ENCODE measurements at regions not wholly inside any gene's neighbourhood (a gene's known extent, or its start where the extent isn't known, plus 50 kb on each side); places are given as distances from the start of the nearest gene placed in this dataset.

DNA sequence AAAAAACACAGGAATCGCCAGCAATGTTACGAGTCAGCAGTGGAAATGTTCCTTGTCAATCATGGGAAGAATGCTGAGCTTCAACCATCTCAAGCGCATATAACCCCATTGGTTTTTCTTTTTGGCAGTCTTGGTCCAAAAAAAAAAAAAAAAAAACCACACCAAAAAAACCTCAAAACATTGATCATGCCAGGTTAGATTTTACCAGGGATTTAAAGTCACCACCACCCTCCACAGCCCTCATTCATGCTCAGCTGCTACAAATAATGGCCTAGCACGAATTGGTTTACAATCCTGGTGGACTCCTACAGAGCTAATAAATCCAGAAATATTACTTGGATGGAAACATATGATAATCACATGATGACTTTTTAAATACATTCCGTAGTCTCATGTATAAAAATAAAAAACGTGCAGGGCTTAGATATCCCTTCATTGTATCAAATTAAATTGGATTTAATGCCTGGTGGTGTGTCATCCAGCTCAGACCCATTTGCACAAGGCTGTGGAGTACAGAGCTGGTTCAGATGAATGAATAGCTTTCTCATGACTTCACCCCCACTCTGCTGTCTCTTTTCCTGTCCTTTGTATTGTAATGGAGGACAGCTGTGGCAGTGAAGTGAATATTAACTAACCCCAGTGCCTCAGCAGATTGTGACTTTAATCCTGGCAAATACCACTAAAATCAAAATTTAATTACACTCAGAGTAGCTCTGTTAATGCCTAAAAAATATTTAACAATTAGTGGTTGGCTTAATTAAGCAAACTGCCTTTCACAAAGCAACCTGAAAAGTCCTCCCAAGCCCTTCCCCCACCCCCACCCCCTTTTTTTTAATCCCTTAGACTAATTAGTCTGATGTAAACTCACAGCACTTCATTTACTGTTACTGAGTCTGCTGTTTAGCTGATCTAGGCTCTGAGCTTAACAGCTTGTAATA, 626.5 kb upstream of the ZNF608 start:
- TF ChIP-seq, protein P1, sequence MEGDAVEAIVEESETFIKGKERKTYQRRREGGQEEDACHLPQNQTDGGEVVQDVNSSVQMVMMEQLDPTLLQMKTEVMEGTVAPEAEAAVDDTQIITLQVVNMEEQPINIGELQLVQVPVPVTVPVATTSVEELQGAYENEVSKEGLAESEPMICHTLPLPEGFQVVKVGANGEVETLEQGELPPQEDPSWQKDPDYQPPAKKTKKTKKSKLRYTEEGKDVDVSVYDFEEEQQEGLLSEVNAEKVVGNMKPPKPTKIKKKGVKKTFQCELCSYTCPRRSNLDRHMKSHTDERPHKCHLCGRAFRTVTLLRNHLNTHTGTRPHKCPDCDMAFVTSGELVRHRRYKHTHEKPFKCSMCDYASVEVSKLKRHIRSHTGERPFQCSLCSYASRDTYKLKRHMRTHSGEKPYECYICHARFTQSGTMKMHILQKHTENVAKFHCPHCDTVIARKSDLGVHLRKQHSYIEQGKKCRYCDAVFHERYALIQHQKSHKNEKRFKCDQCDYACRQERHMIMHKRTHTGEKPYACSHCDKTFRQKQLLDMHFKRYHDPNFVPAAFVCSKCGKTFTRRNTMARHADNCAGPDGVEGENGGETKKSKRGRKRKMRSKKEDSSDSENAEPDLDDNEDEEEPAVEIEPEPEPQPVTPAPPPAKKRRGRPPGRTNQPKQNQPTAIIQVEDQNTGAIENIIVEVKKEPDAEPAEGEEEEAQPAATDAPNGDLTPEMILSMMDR (IDR thresholded peaks at IDR 0.05), result no peak
- TF ChIP-seq POLR2A (IDR thresholded peaks at IDR 0.05), result no peak
